Femur (tissue), 1 donor: ENCODE measurements at regions not wholly inside any gene's neighbourhood (a gene's known extent, or its start where the extent isn't known, plus 50 kb on each side); places are given as distances from the start of the nearest gene placed in this dataset.
"Not testable (repeated sequence)": the region's sequence is repeated elsewhere in the genome, so short reads cannot be mapped to it uniquely, and the experiment has no call there.

ENCODE experiments used
- DNase-seq: peaks from one replicate; pipeline ENCODE4 v3.0.0-alpha.2; 2017

DNA sequence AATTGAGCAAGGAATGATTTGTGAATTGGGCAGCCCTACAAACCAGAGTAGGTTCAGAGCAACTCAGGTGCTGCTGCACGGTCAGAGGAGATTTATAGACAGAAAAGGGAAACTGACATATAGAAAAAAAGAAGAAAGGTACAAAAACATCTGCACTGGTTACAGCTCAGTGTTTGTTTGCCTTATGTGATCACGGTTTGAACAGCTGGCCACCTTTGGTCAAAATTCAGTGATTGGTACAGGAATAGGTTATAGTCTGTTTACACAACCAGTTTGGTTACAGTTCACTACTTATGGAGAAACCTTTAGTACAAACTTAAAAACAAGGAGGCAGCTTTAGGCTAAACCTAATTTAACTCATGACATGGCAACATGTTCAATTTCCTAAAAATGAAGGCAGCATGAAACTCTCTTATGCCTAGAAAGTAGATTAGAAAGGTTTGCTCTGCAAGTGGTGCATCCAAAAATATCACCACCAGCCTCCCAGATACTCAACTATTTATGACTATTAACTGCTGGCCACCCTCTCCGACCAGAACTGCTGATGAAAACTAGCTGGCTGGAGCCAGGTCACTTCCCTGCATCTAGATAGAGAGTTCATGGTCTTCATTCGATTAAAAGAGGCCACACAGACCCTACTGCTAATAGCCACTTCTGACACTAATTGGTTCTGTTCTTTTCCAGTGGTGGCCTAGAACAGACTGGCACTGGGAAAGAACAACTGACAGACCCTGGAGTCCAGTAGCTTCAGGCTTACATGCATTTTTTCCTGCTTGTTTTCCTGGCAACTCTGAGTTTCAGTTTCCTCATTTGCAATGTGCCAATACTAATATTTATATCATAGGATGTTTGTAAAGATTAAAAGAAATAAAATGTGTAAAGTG is 548.0 kb downstream of the CCSER2 start:
- no peak for DNase-seq

DNA sequence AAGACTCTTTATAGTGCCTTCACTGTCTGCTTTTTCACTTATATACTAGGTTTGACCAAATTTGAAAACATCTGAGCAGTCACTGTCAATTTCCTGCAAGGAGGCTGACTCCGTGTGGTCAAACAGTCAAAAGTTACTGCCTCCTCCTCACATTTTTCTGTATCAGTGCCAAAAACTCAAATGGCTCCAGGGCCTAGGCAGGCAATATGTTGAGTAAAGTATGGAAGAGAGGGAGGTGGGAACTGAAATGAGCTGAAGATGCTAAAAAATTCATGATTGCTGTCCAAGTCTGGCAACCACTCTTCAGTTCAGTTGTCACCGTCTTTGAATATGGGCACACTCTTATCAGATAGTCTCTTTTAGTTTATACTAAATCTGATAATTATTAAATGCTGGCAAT is 551.6 kb downstream of the CCSER2 start:
- DNase-seq, result no peak

DNA sequence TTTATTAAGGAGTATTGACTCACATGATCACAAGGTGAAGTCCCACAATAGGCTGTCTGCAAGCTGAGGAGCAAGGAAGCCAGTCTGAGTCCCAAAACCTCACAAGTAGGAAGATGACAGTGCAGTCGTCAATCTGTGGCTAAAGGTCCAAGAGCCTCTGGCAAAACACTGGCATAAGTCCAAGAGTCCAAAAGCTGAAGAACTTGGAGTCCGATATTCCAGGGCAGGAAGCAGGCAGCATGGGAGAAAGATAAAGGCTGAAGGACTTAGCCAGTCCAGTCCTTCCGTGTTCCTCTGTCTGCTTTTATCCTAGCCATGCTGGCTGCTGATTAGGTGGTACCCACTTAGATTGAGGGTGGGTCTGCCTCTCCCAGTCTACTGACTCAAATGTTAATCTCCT is 553.3 kb downstream of the CCSER2 start:
- not testable (repeated sequence) for DNase-seq

DNA sequence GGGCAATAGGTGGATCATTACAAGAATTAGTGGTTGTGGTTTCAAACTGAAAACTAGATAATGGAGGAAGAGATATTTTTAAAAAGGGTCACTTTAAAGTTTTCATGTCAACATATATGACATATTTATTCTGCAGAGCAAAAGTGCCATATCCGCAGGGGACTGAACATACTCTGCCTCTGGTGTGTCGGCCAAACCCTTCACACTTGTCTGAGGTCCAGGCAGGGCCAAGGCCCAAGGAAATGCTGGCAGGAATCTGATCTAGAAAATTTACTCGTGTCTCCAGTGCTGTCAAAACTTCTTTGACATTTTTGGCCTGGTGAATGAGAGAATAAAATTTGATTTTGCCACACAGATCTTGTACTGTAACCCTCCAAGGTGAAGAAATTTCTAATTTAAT is 562.3 kb downstream of the CCSER2 start:
- DNase-seq, result no peak

DNA sequence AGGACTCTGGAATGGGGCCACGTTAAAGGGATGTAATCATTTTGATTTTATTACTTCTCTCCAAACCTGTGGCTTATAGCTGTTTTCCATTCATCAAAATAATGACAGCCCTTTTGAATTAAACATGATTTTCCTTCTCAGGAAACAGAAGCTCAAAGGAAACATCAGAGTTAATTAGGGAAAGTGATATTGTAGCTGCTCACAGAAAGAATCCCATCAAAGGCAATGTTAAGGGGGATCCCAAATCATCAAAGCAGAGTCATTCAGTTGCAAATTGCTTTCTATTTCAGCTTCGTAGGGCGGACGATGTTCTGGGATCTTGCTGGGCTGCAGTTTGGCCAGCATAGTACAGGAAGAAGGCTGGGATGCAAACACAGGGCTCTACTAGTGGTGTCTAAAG is 563.2 kb downstream of the CCSER2 start:
- DNase-seq, result no peak

DNA sequence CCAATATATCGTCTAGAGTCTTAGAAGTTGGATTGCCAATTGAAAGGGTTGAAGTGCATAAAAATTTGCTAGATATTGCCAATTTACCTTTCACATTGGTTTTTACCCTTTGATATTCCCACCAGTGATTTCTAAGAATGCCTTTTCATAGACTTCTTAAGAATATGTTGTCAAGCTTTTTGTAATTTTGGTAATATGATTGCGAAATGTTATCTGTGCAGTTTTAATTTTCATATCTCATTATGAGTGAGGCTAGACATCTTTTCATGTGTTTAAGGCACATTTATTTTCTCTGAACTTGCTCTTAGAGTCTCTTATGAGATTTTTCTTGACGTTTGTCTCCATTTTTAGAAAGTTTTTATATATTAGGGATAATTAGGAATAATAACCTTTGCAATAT is 567.2 kb downstream of the CCSER2 start:
- DNase-seq, result no peak

DNA sequence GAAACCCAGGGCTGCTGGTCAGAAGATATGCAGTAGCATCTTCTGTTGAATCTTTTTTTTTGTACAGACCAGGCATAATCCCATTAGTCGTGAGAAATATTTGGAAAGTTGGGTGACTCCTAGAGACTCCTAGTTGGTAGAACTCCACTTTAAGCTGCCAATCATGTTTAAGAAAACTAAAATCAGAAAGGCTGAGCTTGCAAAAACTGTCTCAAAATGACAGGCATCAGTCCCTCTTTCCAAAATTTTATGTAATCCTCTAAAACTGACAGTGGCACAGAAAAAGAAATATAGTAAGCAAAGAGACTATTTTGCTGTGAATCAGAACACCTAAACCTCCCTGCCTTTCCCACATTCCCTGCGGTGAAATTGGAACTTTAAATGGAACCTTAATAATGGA is 568.5 kb downstream of the CCSER2 start:
- DNase-seq, result no peak

DNA sequence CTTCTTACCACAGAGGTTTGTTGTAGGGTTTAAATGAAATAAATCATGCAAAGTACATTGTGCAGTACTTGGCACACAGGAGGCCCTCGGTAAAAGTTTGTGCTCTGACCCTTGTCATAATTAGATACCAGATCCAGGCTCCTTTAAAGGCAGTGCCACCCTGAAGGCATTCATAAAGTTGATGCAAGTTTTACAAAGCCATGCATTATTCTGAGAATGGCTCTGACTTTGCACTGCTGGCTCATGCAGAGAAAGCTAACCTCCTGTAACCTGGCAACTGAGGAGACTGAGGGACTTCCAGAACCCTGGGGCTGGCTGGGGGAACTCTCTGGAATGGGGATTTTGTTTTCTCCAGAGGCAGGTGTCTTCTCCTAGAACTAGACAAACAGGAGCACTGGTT is 570.9 kb downstream of the CCSER2 start:
- no peak for DNase-seq

DNA sequence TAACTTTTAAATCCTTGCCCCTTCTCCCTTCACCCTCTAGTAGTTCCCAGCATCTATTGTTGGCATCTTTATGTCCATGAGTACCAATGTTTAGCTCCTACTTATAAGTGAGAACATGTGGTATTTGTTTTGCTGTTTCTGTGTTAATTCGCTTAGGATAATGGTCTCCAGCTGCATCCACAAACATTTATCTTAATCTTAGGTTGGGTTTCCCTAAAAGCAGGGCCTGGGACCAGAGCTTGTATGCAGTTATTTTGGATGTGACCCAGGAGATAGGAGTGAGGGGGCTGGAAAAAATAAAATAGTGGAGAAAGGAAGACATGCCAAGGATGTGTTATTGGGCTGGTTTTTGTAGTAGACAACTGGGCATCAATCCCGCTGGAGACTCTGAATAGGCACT is 571.8 kb downstream of the CCSER2 start:
- no peak for DNase-seq

DNA sequence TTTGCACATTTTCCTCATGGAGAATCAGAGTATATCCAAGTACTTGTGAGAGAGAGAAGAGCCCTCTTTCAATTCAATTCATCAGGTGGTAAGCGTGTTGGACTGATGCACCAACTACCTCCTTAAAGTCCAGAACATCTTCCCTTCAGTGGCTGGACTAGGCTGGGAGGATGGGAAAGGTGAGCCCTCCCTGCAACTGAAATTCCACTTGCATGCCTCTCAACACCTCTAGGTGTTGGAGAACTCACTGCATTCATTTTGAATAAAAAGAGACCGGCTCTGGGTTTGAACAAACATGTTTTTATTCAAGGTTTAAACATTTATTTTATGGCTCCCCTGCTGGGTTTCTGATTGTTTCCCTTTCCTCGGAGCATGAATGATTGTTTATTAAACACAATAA is 573.5 kb downstream of the CCSER2 start:
- DNase-seq, result no peak

DNA sequence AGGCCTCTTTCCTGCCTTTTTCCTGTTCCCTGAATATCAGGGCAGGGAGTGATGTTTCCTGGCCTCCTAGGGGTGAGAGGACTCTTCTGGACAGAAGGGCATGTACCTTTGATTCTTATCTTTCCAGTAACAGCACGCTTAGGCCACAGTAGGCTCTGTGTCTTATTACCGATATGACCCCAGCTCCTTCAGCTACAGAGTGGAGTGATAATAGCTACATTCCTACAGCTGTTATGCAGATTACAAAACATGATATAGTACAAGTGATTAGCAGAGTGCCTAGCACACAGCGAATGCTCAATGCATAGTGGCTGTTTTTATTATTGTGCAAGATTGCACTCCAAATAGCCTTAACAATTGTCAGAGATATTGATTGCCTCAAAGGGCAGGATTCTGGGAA is 574.2 kb downstream of the CCSER2 start:
- DNase-seq, result no peak

DNA sequence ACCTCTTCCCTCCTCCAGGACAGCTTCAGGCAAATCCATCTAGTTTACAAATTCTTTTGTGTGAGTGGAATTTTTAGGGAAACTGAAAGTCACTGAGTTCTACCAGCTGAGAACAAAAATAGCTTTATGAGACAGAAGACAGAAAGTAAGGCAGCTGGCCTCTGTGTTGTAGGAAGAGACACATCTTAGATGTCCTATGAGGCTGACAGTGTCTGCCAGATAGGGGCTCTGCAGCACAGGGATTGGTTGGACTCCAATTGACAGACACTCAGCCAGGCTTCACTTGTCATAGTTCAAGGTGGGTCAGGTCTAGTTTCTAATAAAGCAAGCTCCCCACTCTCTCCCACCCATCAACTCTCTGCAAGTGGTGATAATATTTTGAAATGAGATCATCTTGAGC is 574.9 kb downstream of the CCSER2 start:
- DNase-seq, result no peak

DNA sequence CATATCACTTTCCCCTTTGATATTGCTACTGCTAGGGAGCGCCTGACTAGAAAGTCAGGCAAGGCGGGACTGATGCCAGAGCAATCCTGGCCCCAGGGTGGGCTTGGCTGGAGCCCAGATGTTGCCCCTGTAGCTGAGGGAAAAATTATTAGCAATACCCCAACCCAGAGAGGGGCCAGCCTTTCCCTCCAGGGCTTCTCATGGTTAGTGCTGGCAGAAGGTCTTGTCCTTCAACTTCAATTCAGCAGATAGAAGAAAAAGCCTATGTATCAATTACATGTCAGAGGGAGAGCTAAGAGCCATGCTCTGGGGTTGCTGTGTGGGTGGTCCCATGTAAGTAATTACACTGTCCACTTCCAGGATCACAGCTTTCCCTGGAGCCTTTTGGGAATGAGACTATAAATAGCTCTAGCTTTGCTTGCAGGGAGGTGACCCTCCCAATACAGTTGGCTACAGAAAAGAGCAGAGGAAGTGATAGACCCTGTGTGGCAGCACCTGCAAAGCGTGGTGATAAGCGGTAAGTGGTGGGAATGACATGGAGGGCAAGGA is 579.1 kb downstream of the CCSER2 start:
- DNase-seq, result no peak

DNA sequence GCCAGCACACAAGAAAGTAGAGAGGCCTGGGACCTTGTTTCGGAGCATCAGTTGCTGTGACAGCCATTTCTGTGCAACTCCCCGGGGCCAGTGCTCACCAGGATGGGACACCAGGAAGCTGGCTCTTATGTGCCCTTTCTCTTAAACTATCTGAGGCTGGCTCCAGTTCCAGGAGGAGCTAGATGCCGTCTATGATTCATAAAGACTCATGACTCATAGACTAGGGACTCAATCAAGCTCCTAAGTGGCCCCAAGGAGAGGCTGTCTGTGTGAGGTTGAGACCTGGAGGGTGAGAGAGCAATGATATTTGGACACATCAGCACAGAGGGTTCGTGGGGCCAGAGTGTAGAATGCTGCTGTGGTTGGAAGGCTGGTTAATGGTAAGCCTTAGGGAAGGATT is 580.1 kb downstream of the CCSER2 start:
- no peak for DNase-seq

DNA sequence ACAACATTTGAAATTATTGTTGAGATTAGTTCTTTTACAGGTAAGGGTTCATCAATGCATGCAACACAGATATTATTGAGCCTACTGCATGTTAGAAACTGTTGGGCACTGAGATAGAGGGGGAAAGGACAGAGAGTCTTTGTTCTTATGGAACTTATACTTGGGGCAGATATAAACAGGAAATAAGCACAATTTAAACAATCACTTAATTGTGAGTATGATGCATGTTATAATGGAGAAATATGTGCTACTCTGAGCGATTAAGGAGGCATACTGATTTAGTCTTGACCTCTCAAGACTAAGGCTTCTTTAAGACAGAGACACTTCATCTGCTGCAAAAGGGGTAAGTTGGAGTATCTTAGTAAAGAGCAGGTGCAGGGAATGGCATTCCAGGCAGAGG is 593.3 kb downstream of the CCSER2 start:
- DNase-seq, result no peak

DNA sequence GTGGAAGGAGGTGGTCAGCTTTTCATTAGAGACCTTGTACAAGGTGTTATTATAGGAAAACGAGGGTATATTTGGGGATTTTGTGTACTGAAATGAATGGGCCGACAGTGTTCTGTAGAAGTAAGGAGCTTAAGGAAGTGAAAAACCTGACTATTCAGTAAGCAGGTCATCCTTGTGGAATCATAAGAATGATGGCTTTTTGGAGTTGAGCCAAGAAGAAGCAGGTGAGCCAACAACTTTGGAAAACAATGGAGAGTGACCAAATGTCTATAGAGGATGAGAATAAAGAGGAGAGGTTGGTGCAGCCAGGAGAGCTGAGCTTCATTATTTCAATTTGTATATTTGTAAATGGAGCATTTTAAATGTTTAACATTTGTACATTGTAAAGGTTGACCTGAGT is 595.7 kb downstream of the CCSER2 start:
- DNase-seq, result no peak

DNA sequence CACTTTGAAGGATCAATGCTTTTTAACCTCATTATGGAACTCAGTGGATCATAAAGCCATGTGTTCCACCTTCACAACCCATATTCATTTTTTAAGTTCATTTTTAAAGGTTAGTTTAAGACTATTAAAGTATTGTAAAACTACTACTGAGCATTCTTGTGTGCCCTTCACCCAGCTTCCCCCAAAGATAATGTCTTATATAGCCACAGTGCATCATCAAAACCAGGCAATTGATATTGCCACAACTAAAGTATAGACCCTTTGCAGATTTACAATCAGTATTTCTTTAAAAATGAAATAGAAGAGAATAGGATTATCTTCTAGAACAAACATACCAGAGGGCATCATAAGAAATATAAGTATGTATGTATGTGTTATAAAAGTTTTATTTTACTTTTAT is 597.1 kb downstream of the CCSER2 start:
- no peak for DNase-seq

DNA sequence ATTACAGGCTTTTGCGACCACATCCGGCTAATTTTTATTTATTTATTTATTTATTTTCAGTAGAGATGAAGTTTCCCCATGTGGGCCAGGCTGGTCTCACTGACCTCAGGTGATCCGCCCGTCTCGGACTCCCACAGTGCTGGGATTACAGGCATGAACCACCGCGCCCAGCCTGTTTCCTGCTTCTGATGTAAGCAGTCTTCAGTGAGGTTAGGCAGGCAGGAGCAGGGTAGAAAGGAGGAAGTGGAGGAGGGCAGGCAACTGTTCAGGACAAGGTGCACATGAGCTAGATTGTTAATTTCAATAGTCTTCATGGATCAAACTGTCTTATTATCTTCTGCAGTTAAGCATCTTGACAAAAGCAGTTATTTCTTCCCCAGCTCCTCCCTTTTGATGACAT is 605.0 kb downstream of the CCSER2 start:
- no peak for DNase-seq

DNA sequence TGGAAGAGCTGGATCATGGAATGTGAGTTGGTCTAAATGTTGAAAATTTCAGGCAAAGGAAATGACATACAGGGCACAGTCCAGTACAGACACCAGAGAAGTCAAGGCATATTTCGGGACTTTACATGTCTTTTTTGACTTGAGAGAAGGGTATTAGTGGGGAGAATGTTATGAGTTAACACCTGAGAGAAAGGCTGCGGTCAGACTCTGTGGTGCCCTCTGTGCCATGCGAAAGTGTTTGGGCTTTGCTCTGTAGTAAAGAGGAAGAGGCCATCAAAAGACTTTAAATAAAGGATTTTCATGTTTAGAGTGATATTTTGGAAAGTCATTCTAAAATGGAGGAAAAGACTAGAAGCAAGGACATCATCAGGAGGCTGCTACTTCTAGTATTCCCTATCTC is 607.4 kb downstream of the CCSER2 start:
- DNase-seq, result no peak

DNA sequence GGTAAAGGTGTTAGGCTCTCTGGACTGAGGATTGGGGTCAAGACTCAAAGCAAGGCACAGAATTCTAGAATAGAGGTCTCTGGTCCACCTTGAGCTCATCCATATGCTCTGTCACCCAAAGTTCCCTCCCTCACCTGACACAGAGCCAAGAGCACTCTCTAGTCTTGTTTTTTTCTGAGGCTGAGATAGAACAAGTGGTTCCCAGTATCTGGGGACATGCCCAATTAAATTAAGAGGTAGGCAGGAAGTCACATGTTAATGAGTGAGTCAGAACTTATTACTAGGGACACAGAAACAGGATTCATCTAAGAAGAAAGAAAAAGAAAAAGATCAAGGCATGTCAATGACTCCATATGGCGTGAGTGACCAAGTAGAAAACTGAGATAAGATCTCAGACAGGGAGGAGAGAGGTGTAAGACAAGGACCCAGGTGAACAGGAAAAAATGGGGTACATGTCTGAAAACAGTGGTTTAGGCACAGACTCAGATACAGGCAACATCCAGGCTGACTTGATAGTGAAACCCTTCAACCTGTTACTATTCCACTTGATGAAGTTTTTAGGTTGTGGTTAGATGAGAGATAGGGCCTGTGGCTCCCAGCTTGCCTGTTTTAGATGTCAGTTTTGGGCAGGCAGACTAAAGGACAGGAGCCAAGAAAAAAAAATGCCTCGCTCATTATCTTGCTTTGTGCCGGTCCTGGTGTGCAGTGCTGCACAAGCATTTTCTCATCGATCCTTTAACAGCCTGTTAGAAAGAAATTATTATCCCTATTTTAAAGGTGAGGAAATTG is 609.9 kb downstream of the CCSER2 start:
- DNase-seq, result no peak

DNA sequence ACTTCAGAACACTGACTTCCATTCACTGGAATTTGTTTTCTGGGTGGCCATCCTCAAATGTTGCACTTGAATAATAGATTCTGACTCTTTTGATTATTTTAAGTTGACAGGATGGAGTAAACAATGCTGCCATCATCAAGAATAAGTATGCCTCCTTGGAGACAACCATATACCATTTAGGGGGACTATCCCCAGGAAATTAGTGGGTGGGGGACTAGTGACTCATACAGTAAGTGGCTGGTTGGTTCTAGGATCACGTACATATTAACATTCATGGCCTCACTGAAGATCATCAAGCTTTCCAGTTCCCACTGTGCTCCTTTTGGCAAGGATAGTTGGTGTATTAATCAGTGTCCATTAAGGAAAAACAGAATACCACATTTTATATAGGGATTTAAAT is 615.2 kb downstream of the CCSER2 start:
- no peak for DNase-seq

DNA sequence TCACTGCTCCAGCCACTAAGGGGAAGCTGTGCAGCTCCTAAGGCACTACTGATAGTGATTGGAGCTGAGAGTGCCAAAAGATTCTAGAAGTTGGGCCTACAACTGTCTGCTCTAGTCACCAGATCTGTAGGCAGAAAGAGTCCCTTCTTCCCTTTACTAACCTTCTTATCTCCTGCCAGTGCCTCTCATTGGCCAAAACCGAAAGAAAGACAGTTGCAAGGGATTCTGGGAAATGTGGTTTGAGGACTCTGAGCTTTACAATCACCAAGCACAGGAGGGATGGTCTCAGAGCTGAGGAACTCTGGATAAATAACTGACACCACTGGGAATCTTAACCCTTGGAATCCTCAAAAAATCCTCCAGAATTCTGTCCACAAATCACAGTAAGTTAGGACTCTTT is 615.8 kb downstream of the CCSER2 start:
- DNase-seq, result no peak

DNA sequence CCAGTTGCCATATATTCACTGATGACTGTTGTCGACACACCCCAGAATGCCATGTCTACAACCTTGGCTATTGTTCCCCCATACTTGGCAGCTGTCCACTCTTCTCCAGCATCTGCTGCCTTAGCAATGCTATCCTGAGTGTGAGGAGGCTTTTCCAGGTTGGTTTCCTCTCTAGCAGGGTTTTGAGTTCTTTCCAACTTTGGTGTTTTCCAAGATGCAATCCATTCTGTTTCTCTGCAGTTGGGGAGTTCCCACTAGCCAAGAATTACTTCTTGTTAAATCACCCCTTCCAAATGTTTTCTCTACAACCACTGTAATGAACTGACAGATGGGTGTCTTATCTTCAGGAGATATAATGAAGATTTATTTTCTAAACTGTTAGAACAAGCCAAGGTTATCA is 617.4 kb downstream of the CCSER2 start:
- DNase-seq, result no peak

DNA sequence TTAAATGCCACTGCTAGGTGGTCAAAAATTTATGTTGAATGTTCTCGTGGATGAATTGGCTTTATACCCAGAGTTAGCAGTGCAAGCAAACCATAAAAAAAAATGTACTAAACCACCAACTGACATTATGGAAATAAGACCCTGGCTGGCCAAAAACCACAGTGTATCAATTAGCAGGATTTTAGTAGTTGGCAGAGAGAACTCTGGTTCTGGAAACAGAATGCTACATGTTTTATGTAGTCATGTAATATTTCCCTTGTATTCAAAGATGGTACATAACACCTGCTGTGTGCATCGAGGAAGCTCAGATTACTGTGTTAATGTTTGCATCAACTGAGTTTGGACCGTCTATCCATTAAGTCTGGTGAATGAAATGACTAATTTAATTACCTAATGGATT is 618.5 kb downstream of the CCSER2 start:
- DNase-seq, result no peak
